Inflammatory macrophage treated with lipopolysaccharide for 4 hours (primary cell): ENCODE measurements at regions not wholly inside any gene's neighbourhood (a gene's known extent, or its start where the extent isn't known, plus 50 kb on each side); places are given as distances from the start of the nearest gene placed in this dataset.

Source experiments
- DNase-seq: peaks from one replicate; pipeline ENCODE4 v3.0.0-alpha.2; 2020

DNA sequence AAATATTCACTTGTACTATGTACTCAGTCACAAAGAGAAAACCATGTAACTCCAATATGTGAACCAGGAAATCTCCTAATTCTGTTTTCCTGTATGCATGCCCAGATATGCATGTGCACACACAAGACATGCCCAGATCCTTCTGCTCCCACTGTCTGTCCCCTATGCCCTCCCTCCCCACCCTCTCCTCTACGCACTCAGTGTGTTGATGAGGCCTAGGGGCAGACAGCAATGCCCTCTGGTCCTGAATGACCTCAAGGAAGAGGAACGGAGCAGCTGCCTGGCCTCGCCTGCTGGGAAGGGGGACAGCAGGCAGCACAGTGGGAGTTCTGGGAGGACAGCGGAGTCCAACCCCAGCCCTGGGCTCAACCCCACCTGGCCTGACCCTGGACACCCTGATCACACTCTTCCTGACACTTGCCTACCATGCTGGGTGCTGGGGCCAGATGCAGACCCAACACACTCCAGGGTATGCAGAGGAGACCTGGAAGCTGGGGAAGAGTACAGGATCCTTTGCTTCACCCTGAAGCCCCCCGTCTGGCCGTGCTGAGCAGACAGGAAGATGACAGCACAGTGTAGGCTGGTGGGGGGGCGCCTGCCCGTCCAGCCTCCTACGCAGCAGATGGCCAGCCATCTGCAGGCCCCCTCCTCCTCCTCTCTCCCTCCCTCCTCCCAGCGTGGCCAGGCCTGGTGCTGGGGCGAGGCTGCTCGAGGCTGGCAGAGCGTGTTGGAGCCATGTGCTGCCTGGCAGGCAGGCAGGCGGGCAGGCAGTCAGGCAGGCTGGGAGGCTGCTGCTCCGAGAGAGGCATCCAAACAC lies 106.6 kb upstream of the NCOR2 start:
- DNase-seq: no peak

DNA sequence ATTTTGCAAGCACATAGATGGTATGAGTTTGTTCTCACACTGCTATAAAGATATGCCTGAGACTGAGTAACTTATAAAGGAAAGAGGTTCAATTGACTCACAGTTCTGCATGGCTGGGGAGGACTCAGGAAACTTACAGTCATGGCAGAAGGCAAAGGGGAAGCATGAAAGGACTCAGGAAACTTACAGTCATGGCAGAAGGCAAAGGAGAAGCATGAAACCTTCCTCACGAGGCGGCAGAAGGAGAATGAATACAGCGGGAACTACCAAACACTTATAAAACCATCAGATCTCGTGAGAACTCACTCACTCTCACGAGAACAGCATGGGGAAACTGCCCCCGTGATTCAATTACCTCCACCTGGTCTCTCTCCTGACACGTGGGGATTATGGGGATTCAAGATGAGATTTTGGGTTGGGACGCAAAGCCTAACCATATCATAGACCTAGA lies 101.9 kb upstream of the NCOR2 start:
- peak; percentile 83 for DNase-seq

DNA sequence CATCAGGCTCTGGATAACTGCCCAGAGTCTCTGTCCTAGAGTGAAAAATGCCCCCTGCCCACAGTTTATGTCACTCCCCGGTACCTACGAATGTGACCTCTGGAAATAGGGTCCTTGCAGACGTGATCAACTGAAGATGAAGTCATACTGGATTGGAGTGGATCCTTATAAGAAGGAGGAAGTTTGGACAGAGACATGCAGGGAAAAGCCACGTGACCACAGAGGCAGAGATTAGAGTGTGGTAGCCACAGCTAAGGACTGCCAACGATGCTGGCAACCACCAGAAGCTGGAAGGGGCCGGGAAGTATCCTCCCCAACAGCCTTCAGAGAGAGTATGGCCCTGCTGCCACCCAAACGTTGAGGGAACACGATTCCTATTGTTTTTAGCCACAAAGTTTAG lies 101.2 kb upstream of the NCOR2 start:
- DNase-seq: peak; percentile 42

DNA sequence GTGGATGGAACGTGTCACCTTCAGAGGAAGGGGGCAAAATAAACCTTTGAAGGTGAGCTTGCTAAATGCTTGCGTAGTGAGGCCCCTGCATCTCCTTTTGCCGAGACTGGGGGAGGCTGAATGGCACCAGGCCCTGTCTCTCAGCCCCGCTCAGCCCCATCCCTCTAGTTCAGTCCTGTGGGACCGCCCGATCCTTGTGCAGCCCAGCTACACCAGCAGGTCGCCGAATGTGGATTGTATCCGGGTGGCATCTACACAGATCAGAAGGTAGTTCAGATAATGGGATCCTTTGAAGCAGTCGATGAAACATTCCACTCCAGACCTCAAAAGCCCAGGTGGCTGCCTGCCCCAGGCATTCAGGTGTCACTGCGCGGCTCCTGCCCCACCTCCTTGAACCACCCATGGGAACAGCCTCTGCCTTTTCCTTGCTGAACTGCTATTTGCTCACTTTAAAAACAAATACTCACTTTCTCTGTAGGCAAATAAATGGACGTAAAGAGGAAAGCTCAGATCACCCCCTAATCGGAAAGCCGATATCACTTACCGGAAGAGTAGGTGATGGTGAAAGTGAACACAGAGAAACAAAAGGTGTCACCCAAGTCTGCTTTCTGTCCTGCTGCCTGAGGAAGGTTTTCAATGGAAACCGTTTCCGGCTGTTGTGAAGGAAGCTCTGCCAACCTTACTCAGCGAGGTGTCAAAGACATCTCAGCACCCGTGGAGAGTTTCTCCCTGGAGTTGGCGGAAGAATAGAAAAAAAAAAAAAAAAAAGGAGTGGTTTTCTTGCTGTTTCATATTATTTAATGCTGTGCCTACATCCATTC lies 100.3 kb upstream of the NCOR2 start:
- DNase-seq: no peak

DNA sequence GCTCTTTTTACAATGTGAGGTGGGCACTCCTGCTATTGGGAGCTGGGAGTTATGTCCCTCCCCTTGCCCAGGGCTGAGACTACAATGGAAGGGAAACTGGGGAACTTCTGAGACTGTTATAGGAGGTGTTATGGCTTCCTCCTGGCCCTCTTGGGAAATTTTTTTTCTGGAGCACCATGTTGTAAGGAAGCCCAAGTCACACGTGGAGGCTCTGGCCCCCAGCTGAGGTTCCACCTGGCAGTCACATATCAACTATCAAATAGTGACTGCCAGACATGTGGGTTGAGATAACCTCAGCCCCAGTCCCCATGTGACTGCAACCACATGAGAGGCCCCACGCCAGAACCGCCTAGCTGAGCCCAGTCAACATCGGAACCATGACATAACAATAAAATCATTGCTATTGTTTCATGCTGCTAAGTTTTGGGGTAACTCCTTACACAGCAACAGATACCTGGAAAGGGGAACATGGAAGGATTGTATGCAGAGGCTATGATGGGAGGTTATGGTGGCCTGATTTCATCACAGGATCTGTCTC lies 99.4 kb upstream of the NCOR2 start:
- DNase-seq: no peak

DNA sequence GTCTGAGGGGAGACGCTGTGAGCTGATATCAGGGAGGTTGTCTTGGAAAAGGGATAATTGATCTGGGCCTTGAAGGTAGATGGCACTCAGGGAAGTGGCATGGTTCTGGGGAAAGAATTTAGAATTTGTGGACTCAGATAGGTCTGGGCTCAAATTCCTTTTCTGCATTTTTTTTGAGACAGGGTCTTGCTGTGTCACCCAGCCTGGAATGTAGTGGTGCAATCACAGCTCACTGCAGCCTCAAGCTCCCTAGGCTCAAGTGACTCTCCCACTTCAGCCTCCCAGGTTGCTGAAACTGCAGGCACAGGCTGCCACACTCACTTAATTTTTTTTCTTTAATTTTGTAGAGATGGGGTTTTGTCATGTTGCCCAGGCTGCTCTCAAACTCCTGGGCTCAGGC lies 98.1 kb upstream of the NCOR2 start:
- DNase-seq: no peak

DNA sequence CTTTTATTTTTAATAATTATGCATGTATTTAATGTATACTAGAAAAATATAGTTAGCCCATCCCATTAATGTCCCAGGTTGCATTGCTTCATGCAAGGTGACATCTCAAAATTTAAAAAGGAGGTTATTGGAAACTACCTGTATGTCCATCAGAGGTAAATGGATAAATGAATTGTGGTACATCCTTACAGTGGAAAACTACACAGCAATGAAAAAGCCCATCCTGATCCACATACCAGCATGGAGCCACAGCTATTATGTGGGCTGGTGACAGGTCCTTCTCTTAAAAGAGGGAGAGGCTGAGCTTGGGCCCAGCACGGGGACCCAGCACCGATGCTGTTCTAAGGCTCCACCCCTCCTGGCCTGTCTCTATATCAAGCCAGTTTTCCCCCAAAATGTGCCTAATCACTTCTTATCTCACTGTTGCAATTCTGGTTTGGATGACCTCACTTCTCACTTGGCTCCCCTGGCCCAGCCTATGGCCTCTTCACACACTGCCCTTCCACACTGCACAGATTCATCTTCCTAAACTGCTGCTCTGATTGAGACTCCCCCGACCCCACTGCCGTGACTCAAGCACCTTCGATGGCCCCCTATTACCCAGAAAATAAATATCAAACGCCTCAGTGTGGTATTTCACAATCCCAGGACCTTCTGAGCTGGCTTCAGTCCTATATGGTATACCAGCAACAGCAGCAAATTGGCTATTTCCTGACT lies 97.1 kb upstream of the NCOR2 start:
- DNase-seq: peak; percentile 57

DNA sequence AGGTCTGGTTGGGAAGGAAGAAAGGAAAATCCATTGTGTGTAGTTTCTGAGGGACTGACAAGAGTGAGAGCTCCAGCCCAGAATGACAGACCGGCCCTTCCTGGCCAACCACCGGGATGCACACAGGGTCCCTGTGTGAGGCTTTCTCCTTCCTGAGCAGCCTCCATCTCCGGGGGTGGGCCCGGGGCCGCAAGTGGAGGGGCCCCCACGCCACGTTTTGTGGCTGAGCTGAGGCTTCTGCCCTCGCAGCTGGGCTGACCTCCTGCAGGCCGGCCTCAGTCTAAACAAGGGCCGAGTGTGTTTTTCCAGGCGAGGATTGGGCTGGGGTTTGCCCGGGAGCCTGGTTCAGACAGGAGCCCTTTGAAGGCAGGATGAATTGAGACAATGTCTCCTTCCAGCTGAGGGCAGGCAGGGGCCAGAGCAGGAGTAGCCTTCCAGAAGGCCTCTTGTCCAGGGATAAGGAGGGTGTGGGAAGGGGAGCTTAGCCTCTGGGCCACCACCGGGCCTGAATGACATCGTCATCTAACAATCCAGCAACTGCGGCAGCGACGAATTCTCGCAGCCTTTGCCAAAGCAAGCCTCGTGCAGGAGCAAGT lies 96.5 kb upstream of the NCOR2 start:
- no peak for DNase-seq

DNA sequence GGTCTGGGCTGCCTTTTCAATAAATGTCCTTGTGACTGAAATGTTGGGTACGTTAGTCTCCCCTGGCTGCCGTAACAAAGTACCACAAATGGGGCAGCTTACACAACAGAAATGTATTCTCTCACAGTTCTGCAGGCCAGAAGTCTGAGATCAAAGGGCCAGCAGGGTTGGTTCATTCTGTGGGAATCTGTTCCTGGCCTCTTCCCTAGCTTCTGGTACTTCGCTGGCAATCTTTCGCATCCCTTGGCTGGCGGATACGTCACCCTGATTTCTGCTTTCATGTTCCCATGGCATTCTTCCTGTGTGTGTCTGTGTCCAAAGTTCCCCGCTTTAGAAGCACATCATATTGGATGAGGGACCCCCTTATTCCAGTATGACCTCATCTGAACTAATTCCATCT lies 95.8 kb upstream of the NCOR2 start:
- DNase-seq: no peak

DNA sequence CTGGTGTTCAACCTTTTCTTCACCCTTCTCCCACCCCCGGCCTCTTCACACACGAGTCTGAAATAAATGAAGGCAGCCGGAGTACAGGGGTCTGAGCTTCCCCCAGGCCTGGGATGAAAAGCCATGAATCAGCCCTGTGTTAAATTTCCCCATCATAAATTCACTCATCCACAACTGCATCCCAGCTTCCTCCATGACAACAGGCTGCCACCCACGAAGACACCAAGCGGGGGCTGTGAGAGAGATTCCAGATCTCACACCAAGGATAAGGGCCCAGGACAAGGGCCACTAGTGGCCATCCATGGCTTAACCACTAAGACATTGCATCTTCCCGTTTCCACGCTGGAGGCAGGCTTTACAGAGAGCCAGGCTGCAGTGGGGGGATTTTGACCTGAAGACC lies 93.9 kb upstream of the NCOR2 start:
- DNase-seq: no peak

DNA sequence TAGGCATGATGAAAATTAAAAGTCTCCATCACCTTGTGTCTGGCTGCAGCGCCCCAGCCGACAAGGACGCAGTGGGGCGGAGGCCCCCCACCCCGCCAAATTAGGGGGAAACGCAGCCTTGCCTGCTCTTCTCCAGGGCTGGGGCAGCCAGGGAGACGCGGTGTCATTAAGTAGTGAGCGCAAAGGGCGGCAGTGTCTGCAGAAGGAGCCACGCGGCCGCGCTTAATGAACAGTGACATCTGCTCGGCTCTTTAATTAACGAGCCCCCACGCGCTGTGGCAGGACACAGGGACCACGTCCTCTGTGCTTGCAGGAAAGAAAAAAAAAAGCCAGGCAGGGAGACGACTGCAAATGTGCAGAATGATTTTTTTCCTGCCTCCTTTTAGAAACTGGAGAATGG lies 93.4 kb upstream of the NCOR2 start:
- DNase-seq: no peak

DNA sequence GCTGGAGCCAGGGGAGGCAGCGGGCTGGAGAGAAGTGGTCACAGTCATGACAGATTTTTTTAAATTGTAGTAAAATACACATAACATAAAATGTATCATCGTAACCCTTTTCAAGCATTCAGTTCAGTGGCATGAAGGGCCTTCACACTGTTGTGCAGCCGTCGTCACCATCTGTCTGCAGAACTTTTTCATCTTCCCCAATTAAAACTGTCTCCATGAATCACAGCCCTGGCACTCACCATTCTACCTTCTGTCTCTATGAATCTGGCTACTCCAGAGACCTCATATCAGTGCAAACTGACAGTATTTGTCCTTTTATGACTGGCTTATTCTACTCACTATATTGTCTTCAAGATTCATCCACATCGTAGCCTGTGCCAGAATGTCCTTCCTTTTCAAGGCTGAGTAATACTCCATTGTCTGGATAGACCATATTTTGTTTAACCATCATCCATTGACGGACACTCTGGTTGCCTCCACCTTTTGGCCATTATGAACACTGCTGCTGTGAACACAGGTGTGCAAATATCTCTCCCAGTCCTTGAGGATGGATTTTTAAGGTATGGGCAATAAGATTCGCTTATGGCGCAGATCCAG lies 91.5 kb upstream of the NCOR2 start:
- no peak for DNase-seq

DNA sequence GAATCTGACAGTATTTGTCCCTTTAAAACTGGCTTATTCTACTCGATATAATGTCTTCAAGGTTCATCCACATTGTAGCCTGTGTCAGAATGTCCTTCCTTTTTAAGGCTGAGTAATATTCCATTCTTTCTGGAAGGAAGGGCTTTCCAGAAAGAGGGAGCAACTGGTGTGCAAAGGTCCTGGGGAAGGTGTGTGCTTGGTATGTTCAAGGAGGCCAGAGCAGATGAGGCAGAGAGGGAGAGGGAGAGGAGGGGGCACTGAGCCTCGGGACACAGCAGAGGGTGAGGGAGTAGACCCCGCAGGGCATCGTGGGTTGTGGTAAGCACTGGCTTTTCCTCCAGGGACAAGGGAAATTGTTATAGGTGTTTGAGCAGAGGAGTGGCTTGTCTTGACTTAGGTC lies 90.9 kb upstream of the NCOR2 start:
- no peak for DNase-seq

DNA sequence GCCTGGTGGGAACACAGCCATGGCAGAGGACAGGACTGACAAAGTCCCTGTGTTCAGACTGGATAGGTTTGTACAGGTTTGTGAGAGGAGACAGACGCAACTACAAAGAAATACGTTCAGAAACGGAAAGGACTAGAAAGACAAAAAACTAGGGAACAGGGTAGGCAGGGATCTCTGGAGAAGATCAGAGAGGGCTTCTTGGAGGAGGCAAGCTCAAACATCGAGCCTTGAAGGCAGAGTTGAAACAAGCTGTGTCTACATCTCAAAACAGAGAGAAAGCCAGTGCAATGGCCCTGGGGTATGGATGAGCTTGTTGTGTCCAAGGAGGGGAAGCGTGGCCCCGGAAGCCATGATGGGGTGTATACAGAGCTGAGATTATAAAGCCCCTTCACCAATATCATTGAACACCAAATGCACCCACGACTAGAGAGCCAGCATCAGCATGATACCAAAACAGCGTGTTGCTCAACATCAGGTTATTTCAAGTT lies 89.6 kb upstream of the NCOR2 start:
- no peak for DNase-seq

DNA sequence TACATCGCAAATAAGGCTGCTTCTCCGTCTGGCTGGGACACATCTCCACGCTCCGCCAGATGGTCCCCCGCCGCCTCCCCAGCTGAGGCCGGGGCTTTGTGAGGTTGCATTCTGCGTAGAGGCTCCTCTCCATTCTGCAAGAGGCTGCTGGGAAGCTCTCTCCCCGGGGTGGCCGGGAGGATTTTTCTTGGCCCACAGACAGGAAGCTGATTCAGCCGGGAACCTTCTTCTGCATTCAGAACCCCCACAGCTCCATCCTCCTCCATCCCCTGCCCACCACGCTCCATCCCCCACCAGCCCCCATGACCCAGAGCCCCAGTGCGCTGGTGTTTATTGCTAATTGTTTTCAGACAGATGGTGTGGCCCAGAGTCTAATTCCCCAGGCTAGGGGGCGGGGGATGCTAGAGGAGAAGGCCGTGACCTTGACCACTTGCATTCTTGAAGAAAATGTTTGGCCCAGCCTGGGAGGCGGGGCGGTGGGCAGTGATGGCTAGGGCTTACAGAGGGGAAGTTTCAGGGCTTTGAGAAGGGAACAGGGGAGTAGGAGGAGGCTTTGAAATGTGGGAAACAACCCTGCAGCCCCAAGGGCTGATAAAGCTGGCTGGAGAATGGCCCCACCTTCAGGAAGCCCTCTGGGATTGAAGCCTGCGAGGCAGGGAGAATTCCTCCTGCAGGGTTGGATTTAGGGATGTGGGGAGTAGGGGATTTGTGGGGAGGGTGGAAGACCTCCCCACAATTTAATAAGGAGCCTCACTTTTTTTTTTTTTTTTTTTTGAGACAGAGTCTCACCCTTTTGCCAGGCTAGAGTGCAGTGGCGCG lies 88.5 kb upstream of the NCOR2 start:
- DNase-seq: peak; percentile 86

DNA sequence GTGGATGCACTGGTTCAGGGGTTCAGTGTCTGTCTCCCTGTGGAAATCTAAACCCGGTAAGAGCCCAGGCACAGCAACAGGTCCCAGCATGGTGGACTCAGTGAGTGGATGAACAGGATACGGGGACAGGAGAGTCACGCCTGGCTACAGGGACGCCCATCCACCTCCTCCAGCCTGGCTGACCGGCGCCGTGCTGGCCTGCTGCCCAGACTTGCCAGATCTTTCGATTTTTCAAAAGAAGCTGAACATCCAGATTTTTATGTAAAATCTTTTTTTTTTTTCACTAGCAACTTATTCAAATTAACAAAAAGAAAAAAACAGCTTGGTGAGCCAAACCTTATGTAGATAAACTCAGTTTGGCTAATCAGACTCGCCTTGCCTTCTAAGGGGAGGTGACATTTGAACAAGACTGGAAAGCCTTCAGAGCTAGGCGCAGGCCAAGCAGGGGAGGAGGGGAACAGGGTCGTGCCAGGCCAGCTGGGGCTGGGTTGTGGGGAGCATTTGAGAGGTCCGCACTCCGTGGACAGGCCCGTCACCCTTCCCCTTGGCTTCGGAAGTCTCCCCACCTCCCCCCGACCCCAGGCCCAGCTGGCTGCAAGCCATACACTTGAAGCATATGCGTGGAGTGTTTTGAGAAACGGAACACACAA lies 87.8 kb upstream of the NCOR2 start:
- DNase-seq: no peak

DNA sequence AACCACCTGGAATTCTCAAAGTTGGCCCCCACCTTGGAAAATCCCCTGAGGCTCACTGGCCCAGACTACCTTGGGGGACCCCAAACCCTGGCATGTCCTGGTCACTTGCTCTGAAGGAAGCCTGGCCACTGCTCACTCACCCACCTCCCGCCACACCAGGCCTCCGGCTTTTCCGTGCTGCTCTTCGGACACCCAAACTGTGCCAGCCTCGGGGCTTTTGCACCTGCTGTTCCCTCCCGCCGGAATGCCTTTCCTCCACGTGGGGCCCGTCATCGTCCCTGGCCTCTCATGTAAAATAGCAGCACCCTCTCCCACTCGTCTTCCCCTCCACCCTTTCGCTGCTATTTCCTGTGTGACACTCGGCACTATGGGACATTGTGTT lies 87.2 kb upstream of the NCOR2 start:
- no peak for DNase-seq

DNA sequence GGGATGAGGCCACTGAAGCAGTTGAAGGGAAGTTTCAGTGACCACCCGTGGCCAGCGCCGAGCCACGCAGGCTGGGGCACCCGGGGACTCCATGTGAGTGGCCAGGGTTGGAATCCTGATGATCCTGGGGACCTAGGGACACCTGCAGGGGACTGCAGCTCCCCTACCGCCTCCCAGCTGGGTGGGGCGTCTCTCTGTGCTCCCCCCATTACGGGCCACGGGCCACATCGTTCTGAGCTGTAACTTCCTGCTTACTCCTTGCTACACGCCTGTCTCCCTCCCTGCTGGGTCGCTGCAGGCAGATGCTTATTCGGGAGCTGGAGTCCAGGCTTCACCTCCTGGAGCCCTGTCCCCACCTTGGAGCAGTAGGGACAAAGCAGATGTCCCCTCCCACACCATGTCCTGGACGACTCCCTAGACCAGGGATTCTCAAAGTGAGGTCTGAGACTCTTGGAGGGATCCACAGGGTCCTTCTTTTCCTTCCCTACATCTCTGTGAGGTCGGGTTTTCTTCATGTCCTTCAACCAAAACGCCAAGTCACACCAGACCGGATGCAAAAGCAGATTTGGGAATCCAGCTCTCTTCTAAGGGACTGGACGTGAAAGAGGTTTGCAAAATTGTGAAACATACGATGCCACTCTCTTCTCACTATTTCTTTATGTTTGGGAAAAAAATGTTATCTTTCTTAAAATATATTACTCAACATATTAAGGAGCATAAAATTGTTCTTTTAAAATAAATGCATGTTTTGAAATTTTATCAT lies 85.9 kb upstream of the NCOR2 start:
- peak; percentile 18 for DNase-seq

DNA sequence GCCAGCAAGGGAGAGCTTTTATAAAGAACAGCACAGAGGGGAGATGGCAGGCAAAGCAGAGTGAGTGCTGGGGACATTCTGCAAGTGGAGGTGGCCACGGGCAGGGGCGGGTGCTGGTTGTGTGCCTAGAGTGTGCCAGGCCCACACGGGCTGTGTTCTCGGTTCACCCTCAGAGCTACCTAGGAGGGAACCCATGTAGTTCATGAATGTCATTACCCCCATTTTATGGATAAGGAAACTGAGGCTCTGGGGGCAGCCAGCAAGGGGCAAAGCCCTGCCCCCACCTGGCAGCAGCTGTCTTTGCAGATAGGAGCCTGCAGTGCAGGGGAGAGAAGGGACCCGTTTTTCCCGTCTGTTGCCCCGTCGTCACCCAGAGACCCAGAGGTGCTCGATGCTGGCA lies 85.2 kb upstream of the NCOR2 start:
- no peak for DNase-seq
